ENCODE measurements at regions not wholly inside any gene's neighbourhood (a gene's known extent, or its start where the extent isn't known, plus 50 kb on each side); places are given as distances from the start of the nearest gene placed in this dataset.

GRCh38 chr3:139128803-139129202 is 84.1 kb upstream of the PRR23C start:
- CTCF ChIA-PET = no interaction called here
- POLR2A ChIA-PET = no interaction called here
- no peak overlapping the region for H3K27ac ChIP-seq (ENCODE audit: insufficient read depth in 1 of 2, low read depth in 1 of 2, low read length in 2 of 2, poor library complexity in 1 of 2, severe bottlenecking in 2 of 2)
- H3K4me3 ChIP-seq (ENCODE audit: control insufficient read depth in 1 of 7, extremely low read depth in 1 of 7, insufficient read depth in 4 of 7, low read depth in 2 of 7, low read length in 6 of 7) = no peak overlapping the region
- H3K36me3 ChIP-seq (ENCODE audit: control insufficient read depth in 4 of 4, insufficient read depth in 4 of 4, low read length in 3 of 4) = no peaks in the 10 kb centered on the region
- DNase-seq = no peak
- no peaks in the 10 kb centered on the region for H3K27me3 ChIP-seq (replicated peaks in 2 of 5; ENCODE audit: control insufficient read depth in 4 of 5, insufficient read depth in 5 of 5, low read length in 4 of 5)
- H3K4me1 ChIP-seq (ENCODE audit: control extremely low read depth in 1 of 4, control insufficient read depth in 4 of 4, insufficient read depth in 4 of 4, low read length in 3 of 4) = peaks cover 0 to under 1% (median under 1%) of the 10 kb centered on the region in 4 experiments
- 100% methylated on average over 2 of the region's 2 CpGs for WGBS (ENCODE audit: insufficient coverage)
- no peaks in the 10 kb centered on the region for H3K9me3 ChIP-seq (ENCODE audit: control extremely low read depth in 1 of 5, control insufficient read depth in 4 of 5, insufficient read depth in 2 of 5, low read depth in 1 of 5, low read length in 4 of 5)

GRCh38 chr3:139129892-139130291 is 85.2 kb upstream of the PRR23C start:
- no peaks in the 10 kb centered on the region for H3K36me3 ChIP-seq (ENCODE audit: control insufficient read depth in 4 of 4, insufficient read depth in 4 of 4, low read length in 3 of 4)
- WGBS (ENCODE audit: insufficient coverage) = 96% methylated on average over 2 of the region's 2 CpGs
- no peaks in the 10 kb centered on the region for H3K27me3 ChIP-seq (replicated peaks in 2 of 5; ENCODE audit: control insufficient read depth in 4 of 5, insufficient read depth in 5 of 5, low read length in 4 of 5)
- H3K27ac ChIP-seq (ENCODE audit: insufficient read depth in 1 of 2, low read depth in 1 of 2, low read length in 2 of 2, poor library complexity in 1 of 2, severe bottlenecking in 2 of 2) = no peak overlapping the region
- H3K9me3 ChIP-seq (ENCODE audit: control extremely low read depth in 1 of 5, control insufficient read depth in 4 of 5, insufficient read depth in 2 of 5, low read depth in 1 of 5, low read length in 4 of 5) = no peaks in the 10 kb centered on the region
- H3K4me3 ChIP-seq (ENCODE audit: control insufficient read depth in 1 of 7, extremely low read depth in 1 of 7, insufficient read depth in 4 of 7, low read depth in 2 of 7, low read length in 6 of 7) = no peak overlapping the region
- ChIA-PET CTCF (interaction anchor here (1.0 kb wide), 1 partner anchor 18 kb away, joined by 3 read pairs; no protein-coding TSS in a partner anchor), POLR2A (no interaction called here)
- no peak for DNase-seq
- H3K4me1 ChIP-seq (ENCODE audit: control extremely low read depth in 1 of 4, control insufficient read depth in 4 of 4, insufficient read depth in 4 of 4, low read length in 3 of 4) = no peaks in the 10 kb centered on the region

- Histone ChIP-seq H3K27ac (ENCODE audit: insufficient read depth in 1 of 2, low read depth in 1 of 2, low read length in 2 of 2, poor library complexity in 1 of 2, severe bottlenecking in 2 of 2) (no peak overlapping the region), H3K4me3 (ENCODE audit: control insufficient read depth in 1 of 7, extremely low read depth in 1 of 7, insufficient read depth in 4 of 7, low read depth in 2 of 7, low read length in 6 of 7) (no peak overlapping the region), H3K36me3 (ENCODE audit: control insufficient read depth in 4 of 4, insufficient read depth in 4 of 4, low read length in 3 of 4) (no peaks in the 10 kb centered on the region), H3K4me1 (ENCODE audit: control extremely low read depth in 1 of 4, control insufficient read depth in 4 of 4, insufficient read depth in 4 of 4, low read length in 3 of 4) (no peaks in the 10 kb centered on the region), H3K27me3 (replicated peaks in 2 of 5; ENCODE audit: control insufficient read depth in 4 of 5, insufficient read depth in 5 of 5, low read length in 4 of 5) (no peaks in the 10 kb centered on the region), H3K9me3 (ENCODE audit: control extremely low read depth in 1 of 5, control insufficient read depth in 4 of 5, insufficient read depth in 2 of 5, low read depth in 1 of 5, low read length in 4 of 5) (no peaks in the 10 kb centered on the region)
- no peak for DNase-seq
- 79% methylated on average over 2 of the region's 3 CpGs for WGBS (ENCODE audit: insufficient coverage)
- CTCF ChIA-PET = interaction anchor here (0.6 to 1.0 kb wide), 2 partner anchors 19 to 1845 kb away, joined by 3 read pairs; no protein-coding TSS in a partner anchor
- POLR2A ChIA-PET = no interaction called here
Measured at GRCh38 chr3:139130390-139131140, 85.9 kb upstream of the PRR23C start.

GRCh38 chr3:139131951-139132350 is 87.3 kb upstream of the PRR23C start:
- no peaks in the 10 kb centered on the region for H3K4me1 ChIP-seq (ENCODE audit: control extremely low read depth in 1 of 4, control insufficient read depth in 4 of 4, insufficient read depth in 4 of 4, low read length in 3 of 4)
- 100% methylated on average over 1 of the region's 1 CpG for WGBS (ENCODE audit: insufficient coverage)
- no peaks in the 10 kb centered on the region for H3K9me3 ChIP-seq (ENCODE audit: control extremely low read depth in 1 of 5, control insufficient read depth in 4 of 5, insufficient read depth in 2 of 5, low read depth in 1 of 5, low read length in 4 of 5)
- ChIA-PET CTCF (no interaction called here), POLR2A (no interaction called here)
- no peaks in the 10 kb centered on the region for H3K36me3 ChIP-seq (ENCODE audit: control insufficient read depth in 4 of 4, insufficient read depth in 4 of 4, low read length in 3 of 4)
- no peaks in the 10 kb centered on the region for H3K27me3 ChIP-seq (replicated peaks in 2 of 5; ENCODE audit: control insufficient read depth in 4 of 5, insufficient read depth in 5 of 5, low read length in 4 of 5)
- DNase-seq = no peak
- H3K27ac ChIP-seq (ENCODE audit: insufficient read depth in 1 of 2, low read depth in 1 of 2, low read length in 2 of 2, poor library complexity in 1 of 2, severe bottlenecking in 2 of 2) = no peak overlapping the region
- H3K4me3 ChIP-seq (ENCODE audit: control insufficient read depth in 1 of 7, extremely low read depth in 1 of 7, insufficient read depth in 4 of 7, low read depth in 2 of 7, low read length in 6 of 7) = no peak overlapping the region

- Histone ChIP-seq H3K4me3 (ENCODE audit: control insufficient read depth in 1 of 7, extremely low read depth in 1 of 7, insufficient read depth in 4 of 7, low read depth in 2 of 7, low read length in 6 of 7) (no peak overlapping the region), H3K4me1 (ENCODE audit: control extremely low read depth in 1 of 4, control insufficient read depth in 4 of 4, insufficient read depth in 4 of 4, low read length in 3 of 4) (no peaks in the 10 kb centered on the region), H3K27ac (ENCODE audit: insufficient read depth in 1 of 2, low read depth in 1 of 2, low read length in 2 of 2, poor library complexity in 1 of 2, severe bottlenecking in 2 of 2) (no peak overlapping the region), H3K36me3 (ENCODE audit: control insufficient read depth in 4 of 4, insufficient read depth in 4 of 4, low read length in 3 of 4) (no peaks in the 10 kb centered on the region), H3K9me3 (ENCODE audit: control extremely low read depth in 1 of 5, control insufficient read depth in 4 of 5, insufficient read depth in 2 of 5, low read depth in 1 of 5, low read length in 4 of 5) (no peaks in the 10 kb centered on the region), H3K27me3 (replicated peaks in 2 of 5; ENCODE audit: control insufficient read depth in 4 of 5, insufficient read depth in 5 of 5, low read length in 4 of 5) (no peaks in the 10 kb centered on the region)
- POLR2A ChIA-PET = no interaction called here
- WGBS (ENCODE audit: insufficient coverage) = 100% methylated on average over 1 of the region's 1 CpG
- CTCF ChIA-PET = no interaction called here
- DNase-seq = no peak
Measured at GRCh38 chr3:139132976-139133375, 88.3 kb upstream of the PRR23C start.

- POLR2A ChIA-PET = no interaction called here
- H3K27me3 ChIP-seq (replicated peaks in 2 of 5; ENCODE audit: control insufficient read depth in 4 of 5, insufficient read depth in 5 of 5, low read length in 4 of 5) = no peaks in the 10 kb centered on the region
- DNase-seq = peak in 2 of 3 donors; percentile 45
Measured at GRCh38 chr3:139134678-139135372, 90.1 kb upstream of the PRR23C start.

GRCh38 chr3:139135657-139136056 is 91.0 kb upstream of the PRR23C start:
- Histone ChIP-seq H3K27me3 (replicated peaks in 2 of 5; ENCODE audit: control insufficient read depth in 4 of 5, insufficient read depth in 5 of 5, low read length in 4 of 5) (no peaks in the 10 kb centered on the region), H3K4me3 (ENCODE audit: control insufficient read depth in 1 of 7, extremely low read depth in 1 of 7, insufficient read depth in 4 of 7, low read depth in 2 of 7, low read length in 6 of 7) (no peak overlapping the region), H3K27ac (ENCODE audit: insufficient read depth in 1 of 2, low read depth in 1 of 2, low read length in 2 of 2, poor library complexity in 1 of 2, severe bottlenecking in 2 of 2) (no peak overlapping the region), H3K4me1 (ENCODE audit: control extremely low read depth in 1 of 4, control insufficient read depth in 4 of 4, insufficient read depth in 4 of 4, low read length in 3 of 4) (no peaks in the 10 kb centered on the region), H3K9me3 (ENCODE audit: control extremely low read depth in 1 of 5, control insufficient read depth in 4 of 5, insufficient read depth in 2 of 5, low read depth in 1 of 5, low read length in 4 of 5) (no peaks in the 10 kb centered on the region), H3K36me3 (ENCODE audit: control insufficient read depth in 4 of 4, insufficient read depth in 4 of 4, low read length in 3 of 4) (no peaks in the 10 kb centered on the region)
- POLR2A ChIA-PET = no interaction called here
- DNase-seq = no peak
- CTCF ChIA-PET = interaction anchor here (0.6 to 1.0 kb wide), 2 partner anchors 90 to 864 kb away, joined by 3 to 4 read pairs; no protein-coding TSS in a partner anchor

More at GRCh38 chr3:139134678-139135372, 90.1 kb upstream of the PRR23C start:
- Histone ChIP-seq H3K36me3 (ENCODE audit: control insufficient read depth in 4 of 4, insufficient read depth in 4 of 4, low read length in 3 of 4) (no peaks in the 10 kb centered on the region), H3K4me3 (ENCODE audit: control insufficient read depth in 1 of 7, extremely low read depth in 1 of 7, insufficient read depth in 4 of 7, low read depth in 2 of 7, low read length in 6 of 7) (no peak overlapping the region), H3K27ac (ENCODE audit: insufficient read depth in 1 of 2, low read depth in 1 of 2, low read length in 2 of 2, poor library complexity in 1 of 2, severe bottlenecking in 2 of 2) (no peak overlapping the region), H3K9me3 (ENCODE audit: control extremely low read depth in 1 of 5, control insufficient read depth in 4 of 5, insufficient read depth in 2 of 5, low read depth in 1 of 5, low read length in 4 of 5) (no peaks in the 10 kb centered on the region), H3K4me1 (ENCODE audit: control extremely low read depth in 1 of 4, control insufficient read depth in 4 of 4, insufficient read depth in 4 of 4, low read length in 3 of 4) (no peaks in the 10 kb centered on the region)
- WGBS (ENCODE audit: insufficient coverage) = 100% methylated on average over 1 of the region's 2 CpGs
- CTCF ChIA-PET = interaction anchor here (0.6 kb wide), 1 partner anchor 863 kb away, joined by 4 read pairs; no protein-coding TSS in a partner anchor

Data from common myeloid progenitor, CD34-positive (primary cell).